Osteoblast (primary cell): ENCODE measurements at regions not wholly inside any gene's neighbourhood (a gene's known extent, or its start where the extent isn't known, plus 50 kb on each side); places are given as distances from the start of the nearest gene placed in this dataset.

ENCODE experiments used
- DNase-seq: peaks from one replicate; pipeline ENCODE4 v3.0.0; 2011; ENCODE audit warnings: low spot score, mixed read lengths; ENCODE audit not compliant: insufficient read length; ENCODE audit errors: missing footprints
- H2AFZ ChIP-seq: 2 replicates; pipeline ENCODE4 v1.6.0; 2011; ENCODE audit warnings: mild to moderate bottlenecking, low read length
- H3K27ac ChIP-seq: 2 replicates; pipeline ENCODE4 v1.5.1; 2011; ENCODE audit warnings: mild to moderate bottlenecking, low read depth, low read length, moderate library complexity
- H3K27me3 ChIP-seq: 2 replicates; pipeline ENCODE4 v1.6.0; 2012; ENCODE audit warnings: mild to moderate bottlenecking, control low read depth, inconsistent platforms, low read length, moderate library complexity; ENCODE audit not compliant: insufficient read depth
- H3K36me3 ChIP-seq: 2 replicates; pipeline ENCODE4 v1.5.1; 2011; ENCODE audit warnings: mild to moderate bottlenecking, low read length, control low read depth, moderate library complexity; ENCODE audit not compliant: insufficient read depth
- H3K4me1 ChIP-seq: 2 replicates; pipeline ENCODE4 v1.5.1; 2011; ENCODE audit warnings: mild to moderate bottlenecking, low read length, control low read depth, moderate library complexity; ENCODE audit not compliant: insufficient read depth
- H3K4me2 ChIP-seq: 2 replicates; pipeline ENCODE4 v1.6.0; 2011; ENCODE audit warnings: mild to moderate bottlenecking, low read length; ENCODE audit not compliant: insufficient read depth
- H3K4me3 ChIP-seq: fragments of 200-600 bp; sonication (generic); 3 replicates; pipeline ENCODE4 v1.5.1; 2012; ENCODE audit warnings: mild to moderate bottlenecking, low read length, inconsistent platforms; ENCODE audit not compliant: insufficient read depth
- H3K79me2 ChIP-seq: 2 replicates; pipeline ENCODE4 v1.6.0; 2012; ENCODE audit warnings: mild to moderate bottlenecking, low read length, control low read depth, inconsistent platforms; ENCODE audit not compliant: insufficient read depth
- H3K9me3 ChIP-seq: 2 replicates; pipeline ENCODE4 v1.5.1; 2011; ENCODE audit warnings: low read depth, low read length, control low read depth
- H4K20me1 ChIP-seq: 2 replicates; pipeline ENCODE4 v1.6.0; 2012; ENCODE audit warnings: mild to moderate bottlenecking, low read length, control low read depth; ENCODE audit not compliant: insufficient read depth
- CTCF ChIP-seq: IDR thresholded peaks from 2 replicates; pipeline ENCODE4 v1.5.1; 2011; ENCODE audit warnings: mild to moderate bottlenecking, low read depth, low read length, moderate library complexity; ENCODE audit errors: extremely low read depth

DNA sequence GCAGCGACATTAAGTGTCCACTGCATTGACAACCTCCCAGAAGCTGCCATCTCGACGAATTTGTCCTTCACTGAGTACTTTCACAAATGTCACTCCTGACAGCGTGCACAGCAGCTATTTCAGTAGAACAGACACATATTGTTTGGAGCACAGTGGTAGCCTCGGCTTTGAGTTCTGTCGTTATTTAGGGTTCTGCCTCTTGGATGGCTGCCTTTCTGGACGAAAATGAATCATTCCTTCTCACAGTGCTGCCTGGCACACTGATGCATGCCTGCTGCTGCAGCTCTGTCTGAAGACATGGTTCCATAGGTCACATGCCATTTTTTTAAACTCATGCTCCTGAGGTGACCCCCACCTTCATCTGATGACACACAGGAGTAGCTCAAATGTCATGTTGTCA is 477.0 kb downstream of the C6orf118 start:
- Histone ChIP-seq H3K9me3 (no peaks in the 10 kb centered on the region), H3K4me3 (no peak overlapping the region), H3K4me1 (no peaks in the 10 kb centered on the region), H3K4me2 (no peak overlapping the region), H3K27me3 (no peaks in the 10 kb centered on the region), H3K36me3 (no peaks in the 10 kb centered on the region), H2AFZ (no peak overlapping the region), H3K79me2 (no peaks in the 10 kb centered on the region), H3K27ac (no peak overlapping the region), H4K20me1 (no peaks in the 10 kb centered on the region)
- DNase-seq, result no peak
- no peak for TF ChIP-seq CTCF

DNA sequence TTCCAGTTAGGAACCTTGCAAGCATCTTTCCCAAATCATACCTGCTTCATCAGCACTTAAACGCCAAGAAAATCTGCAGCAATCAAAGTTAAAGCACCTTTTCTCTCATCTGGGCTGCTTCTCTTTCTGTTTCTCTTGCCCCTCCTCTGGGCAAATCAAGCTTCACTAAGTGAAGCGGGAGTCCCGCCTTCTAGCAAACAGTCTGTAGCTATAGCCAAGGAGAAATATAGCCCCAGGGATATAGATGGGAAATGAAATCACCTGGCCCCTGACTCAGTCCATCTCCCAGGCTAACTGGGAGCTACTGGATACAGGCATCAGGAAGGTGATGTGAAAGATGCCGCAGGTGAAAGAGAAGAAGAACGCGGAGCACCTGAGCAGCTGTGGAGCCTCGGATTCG is 481.9 kb downstream of the C6orf118 start:
- no peak overlapping the region for H2AFZ ChIP-seq
- H3K4me3 ChIP-seq, result no peak overlapping the region
- peaks cover 4% of the 10 kb centered on the region for H3K9me3 ChIP-seq
- no peak for DNase-seq
- H3K36me3 ChIP-seq, result no peaks in the 10 kb centered on the region
- H3K27me3 ChIP-seq, result no peaks in the 10 kb centered on the region
- no peak overlapping the region for H3K4me2 ChIP-seq
- H3K4me1 ChIP-seq, result no peaks in the 10 kb centered on the region
- no peak overlapping the region for H3K27ac ChIP-seq
- TF ChIP-seq CTCF, result no peak
- H3K79me2 ChIP-seq, result no peaks in the 10 kb centered on the region
- no peaks in the 10 kb centered on the region for H4K20me1 ChIP-seq

DNA sequence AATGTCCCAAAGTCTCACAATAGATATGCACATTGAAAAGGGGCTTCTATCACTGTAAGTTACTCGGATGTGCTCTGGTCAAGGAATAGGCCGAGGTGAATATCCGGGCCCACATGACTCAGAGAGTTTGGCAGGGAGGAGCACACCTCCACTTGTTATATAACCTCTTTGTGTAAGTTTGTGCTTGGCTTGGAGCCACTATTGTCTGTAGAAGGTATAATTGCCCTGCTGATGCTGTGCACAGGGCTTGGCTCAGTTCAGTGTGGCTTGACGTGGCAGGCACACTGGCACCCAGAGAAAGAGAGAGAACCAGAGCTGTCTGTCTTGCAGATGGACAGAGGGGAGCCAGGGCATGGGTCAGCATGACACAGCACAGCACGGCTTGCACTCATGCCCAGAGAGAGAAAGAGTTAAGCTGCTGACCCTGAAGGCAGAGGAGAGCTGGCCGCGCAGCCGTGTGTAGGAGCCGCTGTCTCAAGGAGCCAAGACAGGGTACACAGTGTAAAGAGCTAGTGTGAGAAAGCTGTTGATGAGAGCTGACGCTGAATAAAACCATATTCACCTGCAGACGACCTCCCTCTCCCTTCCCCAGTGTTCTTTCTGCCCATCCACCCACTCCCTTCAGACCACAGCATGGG is 482.5 kb downstream of the C6orf118 start:
- Histone ChIP-seq H3K4me2 (no peak overlapping the region), H3K79me2 (no peaks in the 10 kb centered on the region), H3K4me1 (no peaks in the 10 kb centered on the region), H3K36me3 (no peaks in the 10 kb centered on the region), H3K4me3 (no peak overlapping the region), H2AFZ (no peak overlapping the region), H3K27ac (no peak overlapping the region), H3K9me3 (peaks cover 4% of the 10 kb centered on the region), H3K27me3 (no peaks in the 10 kb centered on the region), H4K20me1 (no peaks in the 10 kb centered on the region)
- DNase-seq, result no peak
- no peak for TF ChIP-seq CTCF

DNA sequence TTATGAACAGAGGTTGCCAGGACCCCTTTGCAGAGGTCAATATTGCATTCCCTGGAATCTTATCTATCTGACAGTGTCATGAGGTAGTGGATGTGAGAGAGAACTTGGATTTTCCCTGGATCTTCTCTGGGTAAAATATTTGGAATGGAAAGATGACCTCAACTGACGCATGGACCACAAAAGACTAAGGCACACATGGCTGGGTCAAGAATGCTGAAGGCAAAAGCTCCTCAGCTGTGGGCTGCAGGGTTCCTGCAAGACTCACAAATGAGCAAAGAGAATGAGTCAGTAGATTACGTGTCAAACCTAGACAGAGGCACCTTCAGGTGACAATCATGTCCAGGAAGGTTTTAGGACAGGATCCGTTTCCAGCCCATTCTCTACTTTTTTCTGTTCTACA is 484.0 kb downstream of the C6orf118 start:
- DNase-seq, result no peak
- no peak for TF ChIP-seq CTCF
- H3K4me2 ChIP-seq, result no peak overlapping the region
- no peaks in the 10 kb centered on the region for H3K36me3 ChIP-seq
- no peak overlapping the region for H3K4me3 ChIP-seq
- no peaks in the 10 kb centered on the region for H3K4me1 ChIP-seq
- peaks cover 4% of the 10 kb centered on the region for H3K9me3 ChIP-seq
- no peak overlapping the region for H3K27ac ChIP-seq
- no peak overlapping the region for H2AFZ ChIP-seq
- H4K20me1 ChIP-seq, result no peaks in the 10 kb centered on the region
- H3K27me3 ChIP-seq, result no peaks in the 10 kb centered on the region
- no peaks in the 10 kb centered on the region for H3K79me2 ChIP-seq
